ENCODE measurements at regions not wholly inside any gene's neighbourhood (a gene's known extent, or its start where the extent isn't known, plus 50 kb on each side); places are given as distances from the start of the nearest gene placed in this dataset.

DNA sequence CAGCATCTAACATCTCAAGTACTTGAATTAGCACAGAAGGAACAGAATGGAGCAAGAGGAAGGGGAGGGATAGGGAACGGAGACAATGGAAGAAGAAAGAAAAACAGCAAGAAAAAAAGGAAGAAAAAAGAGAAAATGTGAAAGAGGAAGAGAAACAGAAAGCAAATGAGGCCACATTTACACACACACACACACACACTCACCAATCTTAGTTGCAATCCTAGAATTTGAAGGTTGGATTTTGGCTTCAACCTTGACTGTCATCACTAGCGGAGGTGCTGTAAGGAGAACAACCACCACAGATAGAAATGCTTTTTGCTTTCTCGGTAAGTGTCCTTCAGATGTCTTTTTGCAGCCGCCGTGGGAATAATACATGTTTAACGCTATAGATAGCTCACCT is 327.1 kb upstream of the NWD2 start:
- no peak for DNase-seq (ENCODE audit: low read depth in 4 of 4, low spot score in 3 of 4)

DNA sequence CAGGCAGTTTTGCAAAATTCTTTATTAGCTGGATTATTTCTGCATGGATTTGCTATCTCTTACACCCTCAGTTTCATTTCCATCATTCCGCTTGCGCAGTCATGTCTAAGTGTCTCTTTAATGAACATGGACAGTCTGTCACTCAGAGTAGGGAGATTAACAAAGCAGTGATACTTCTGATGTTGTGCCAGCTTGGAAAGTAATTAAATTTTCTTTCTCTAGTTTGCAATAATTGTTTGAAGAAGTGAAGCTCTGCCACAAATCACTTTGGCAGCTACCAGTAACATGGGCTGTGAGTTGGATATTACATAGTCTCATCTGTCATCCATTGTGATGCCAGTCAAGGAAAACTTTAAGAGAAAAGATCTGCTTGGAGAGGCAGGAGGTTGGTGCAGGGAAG is 324.8 kb upstream of the NWD2 start:
- no peak for DNase-seq (ENCODE audit: low read depth in 4 of 4, low spot score in 3 of 4)

- no peak for DNase-seq (ENCODE audit: low read depth in 4 of 4, low spot score in 3 of 4)
These were observed 322.9 kb upstream of the NWD2 start for GRCh38 chr4:36921476-36922216.

- DNase-seq (ENCODE audit: low read depth in 4 of 4, low spot score in 3 of 4): no peak
These were observed 313.9 kb upstream of the NWD2 start for GRCh38 chr4:36930562-36931111.

GRCh38 chr4:36944232-36944631 is 300.3 kb upstream of the NWD2 start:
- no peak for DNase-seq (ENCODE audit: low read depth in 4 of 4, low spot score in 3 of 4)

- DNase-seq (ENCODE audit: low read depth in 4 of 4, low spot score in 3 of 4): no peak
These were observed 283.1 kb upstream of the NWD2 start for GRCh38 chr4:36961420-36961819.

DNA sequence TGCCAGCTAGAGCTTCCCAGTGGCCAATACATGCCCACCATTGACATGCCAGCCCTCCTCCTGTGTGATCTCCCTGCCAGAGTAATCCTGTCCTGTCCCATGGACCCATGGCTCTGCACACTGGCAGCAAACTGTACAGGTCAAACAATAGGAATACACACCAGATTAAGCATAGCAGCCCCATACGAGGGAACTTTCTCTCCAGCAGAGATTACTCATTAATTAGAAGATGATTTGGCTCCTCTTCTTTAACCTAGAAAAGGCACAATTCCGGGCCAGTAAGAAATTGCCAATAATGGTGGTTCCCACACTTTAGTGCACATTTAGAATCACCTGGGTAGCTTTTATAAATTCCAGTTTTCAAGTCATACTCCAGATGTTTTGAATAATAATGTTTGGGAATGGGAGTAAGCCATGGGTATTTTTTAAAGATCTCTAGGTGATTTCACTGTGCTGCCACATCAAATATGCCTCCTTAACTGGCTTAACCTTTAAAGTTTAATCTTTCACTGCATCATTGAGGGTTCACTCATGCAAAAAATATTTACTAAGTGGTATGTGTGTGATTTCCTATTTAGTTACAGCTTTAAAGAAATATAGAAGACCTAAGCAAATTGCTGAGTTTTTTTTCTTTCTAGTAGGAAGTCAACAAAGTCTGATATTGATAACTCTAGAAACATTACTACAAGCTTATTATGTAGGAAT is 277.6 kb upstream of the NWD2 start:
- DNase-seq (ENCODE audit: low read depth in 4 of 4, low spot score in 3 of 4): peak in 2 of 4 donors; percentile 12

- no peak for DNase-seq (ENCODE audit: low read depth in 4 of 4, low spot score in 3 of 4)
These were observed 265.0 kb upstream of the NWD2 start for GRCh38 chr4:36979533-36979932.

DNA sequence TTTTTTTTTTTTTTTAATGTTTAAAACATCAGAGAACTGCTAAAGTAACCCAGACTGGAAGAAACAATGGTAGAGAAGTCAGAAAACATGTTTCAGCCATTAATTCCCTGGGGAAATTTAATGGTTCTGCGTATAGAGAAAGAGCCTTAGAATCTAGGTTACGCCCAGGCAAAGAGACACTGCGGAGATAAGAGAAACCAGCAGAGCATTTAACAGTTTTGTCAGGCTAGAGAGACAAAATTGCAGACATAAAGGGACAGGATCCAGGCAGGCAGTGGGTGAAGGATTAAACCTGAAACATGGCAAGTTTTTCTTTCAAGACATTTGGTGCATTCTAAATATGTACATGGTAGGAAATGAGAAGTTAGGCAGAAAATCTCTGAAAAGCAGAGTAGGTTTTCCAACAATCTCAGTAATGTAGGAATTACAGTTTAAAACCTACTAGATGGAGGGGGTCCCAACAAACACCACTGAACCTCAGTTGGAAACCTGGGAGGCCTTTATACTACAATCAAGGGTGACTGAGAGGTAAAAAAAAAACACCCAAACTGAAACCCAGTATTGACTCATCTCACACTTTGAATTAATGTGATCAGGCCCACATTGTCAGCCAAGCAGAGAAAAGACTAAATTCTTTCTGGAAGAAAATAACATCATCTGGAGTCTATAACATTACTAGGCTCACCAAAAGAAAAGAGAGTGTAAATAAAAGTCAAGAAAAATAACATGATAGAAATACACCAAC is 254.2 kb upstream of the NWD2 start:
- no peak for DNase-seq (ENCODE audit: low read depth in 4 of 4, low spot score in 3 of 4)

DNA sequence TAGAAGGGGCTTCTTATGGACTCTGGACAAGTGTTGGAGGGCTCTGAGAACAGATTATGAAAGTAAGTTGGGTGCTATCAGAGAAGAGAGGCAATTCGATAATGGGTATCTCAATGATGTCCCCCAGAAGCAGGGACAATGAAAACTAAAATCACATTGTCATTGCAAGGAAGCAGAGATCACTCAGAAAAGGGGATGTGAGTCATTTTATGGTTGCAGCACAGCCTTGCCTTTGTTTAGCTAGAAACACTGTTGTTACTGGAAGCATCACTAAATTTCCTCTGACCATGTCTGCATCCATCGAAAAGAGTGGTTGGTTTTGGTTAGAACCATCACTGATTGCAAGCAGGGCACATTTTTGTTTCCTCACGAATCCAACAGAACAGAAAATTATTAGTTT is 246.8 kb upstream of the NWD2 start:
- DNase-seq (ENCODE audit: low read depth in 4 of 4, low spot score in 3 of 4): no peak

GRCh38 chr4:37000281-37000680 is 244.3 kb upstream of the NWD2 start:
- DNase-seq (ENCODE audit: low read depth in 4 of 4, low spot score in 3 of 4): no peak

- no peak for DNase-seq (ENCODE audit: low read depth in 4 of 4, low spot score in 3 of 4)
These were observed 242.7 kb upstream of the NWD2 start for GRCh38 chr4:37001688-37002436.

DNA sequence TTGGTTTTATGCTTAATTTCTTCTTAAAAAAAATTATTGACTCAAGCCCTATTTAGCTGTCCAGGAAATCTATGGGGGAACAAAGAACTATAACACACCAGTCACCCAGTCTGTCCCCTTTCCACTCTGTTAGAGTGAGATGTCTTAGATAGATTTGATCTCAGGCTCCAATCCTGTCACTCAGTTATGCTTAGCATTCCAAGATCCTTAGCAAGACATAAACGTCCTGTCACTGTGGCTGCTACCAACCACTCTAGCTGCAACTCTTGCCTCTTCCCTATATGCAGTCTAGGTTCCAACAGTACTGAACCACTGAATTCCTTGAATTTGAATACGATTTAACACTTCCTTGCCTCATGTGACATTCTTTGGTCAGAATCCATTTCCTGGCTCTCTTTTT is 241.9 kb upstream of the NWD2 start:
- DNase-seq (ENCODE audit: low read depth in 4 of 4, low spot score in 3 of 4): no peak

GRCh38 chr4:37008199-37008598 is 236.3 kb upstream of the NWD2 start:
- no peak for DNase-seq (ENCODE audit: low read depth in 4 of 4, low spot score in 3 of 4)

DNA sequence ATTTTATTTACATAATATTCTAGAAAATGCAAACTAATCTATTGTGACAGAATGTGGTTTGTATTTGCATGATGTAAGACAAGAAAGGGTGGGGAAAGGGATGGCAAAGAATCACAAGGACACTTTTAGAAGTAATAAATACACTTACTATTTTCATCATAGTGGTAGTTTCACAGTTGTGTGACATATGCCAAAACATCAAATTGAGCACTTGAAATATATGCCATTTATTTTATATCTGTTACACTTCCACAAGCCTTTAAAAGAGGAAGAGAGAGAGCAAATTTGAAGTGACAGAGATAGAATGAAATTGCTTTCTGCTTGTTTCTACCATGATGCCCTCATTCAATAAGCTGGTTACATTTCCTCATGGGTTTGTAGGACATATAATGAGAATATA is 230.0 kb upstream of the NWD2 start:
- DNase-seq (ENCODE audit: low read depth in 4 of 4, low spot score in 3 of 4): no peak

DNA sequence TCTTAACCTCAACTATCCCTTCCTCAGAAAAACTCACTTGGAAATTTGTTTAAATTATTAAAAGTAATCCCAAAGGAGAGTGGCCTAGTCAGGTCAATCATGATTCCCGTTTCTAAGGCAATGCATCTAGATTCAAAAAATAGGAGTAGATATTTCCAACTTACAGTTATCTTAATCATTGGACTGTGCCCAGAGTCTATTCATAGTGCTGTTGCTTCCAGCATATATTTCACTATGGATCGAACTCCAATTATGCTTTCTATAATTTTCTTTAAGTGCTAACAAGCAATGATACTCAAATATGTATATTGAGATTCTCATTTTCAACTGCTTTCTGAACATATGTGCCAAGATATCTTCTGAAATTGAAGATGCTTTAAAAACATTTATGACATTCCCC is 229.2 kb upstream of the NWD2 start:
- no peak for DNase-seq (ENCODE audit: low read depth in 4 of 4, low spot score in 3 of 4)

DNA sequence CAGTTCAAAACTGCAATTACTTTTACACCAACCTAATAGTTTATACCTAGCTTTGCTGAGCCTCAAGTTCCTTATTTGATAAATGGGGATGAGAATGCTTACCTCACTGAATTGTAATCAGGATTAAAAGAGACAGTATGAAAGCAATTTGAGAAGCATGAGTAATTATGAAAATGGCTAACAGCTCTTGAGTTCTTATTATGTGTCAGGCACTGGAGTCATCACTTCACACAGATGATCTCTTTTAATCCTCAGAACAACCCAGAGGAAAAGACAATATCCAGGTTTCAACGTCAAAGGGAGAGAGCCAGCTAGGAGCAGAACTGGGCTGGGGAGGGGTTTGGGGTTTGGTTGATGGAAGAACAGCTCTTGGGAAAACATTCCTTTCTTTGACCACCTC is 221.0 kb upstream of the NWD2 start:
- DNase-seq (ENCODE audit: low read depth in 4 of 4, low spot score in 3 of 4): no peak

DNA sequence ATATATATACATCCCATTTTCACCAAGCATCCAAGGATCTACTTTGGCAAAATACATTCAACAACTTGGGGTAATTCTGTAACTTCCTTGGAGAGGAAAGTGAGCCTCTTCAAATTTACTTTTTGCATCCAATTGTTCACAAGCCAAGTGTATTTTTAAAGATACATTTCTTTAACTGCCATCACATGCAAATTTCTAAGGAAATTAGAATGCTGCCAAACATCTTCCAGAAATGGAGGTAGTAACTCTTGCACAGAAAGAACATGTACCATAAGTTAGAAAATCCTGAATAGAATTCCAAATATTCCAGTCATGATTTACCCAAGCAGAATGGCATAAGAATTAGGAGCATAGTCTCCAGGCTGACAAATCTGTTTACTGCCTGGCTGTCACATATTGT is 220.5 kb upstream of the NWD2 start:
- no peak for DNase-seq (ENCODE audit: low read depth in 4 of 4, low spot score in 3 of 4)

DNA sequence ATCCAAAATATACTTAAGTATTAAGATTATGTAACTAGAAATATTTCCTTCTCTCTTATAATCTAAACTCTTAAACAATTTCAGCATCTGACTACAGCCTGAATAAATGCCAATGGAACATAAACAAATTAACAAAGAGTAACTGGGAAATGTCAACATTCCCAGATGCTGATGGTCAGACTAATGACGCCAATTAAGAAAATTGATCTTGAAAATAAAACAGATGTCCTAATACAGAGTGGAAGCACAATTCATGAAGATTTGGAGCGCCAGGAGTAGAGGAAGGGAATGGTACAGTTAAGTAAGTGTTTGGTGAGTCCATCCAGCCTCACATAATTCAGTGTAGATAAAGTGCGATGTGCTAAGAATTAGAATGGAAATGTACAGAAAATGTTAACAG is 203.7 kb upstream of the NWD2 start:
- DNase-seq (ENCODE audit: low read depth in 4 of 4, low spot score in 3 of 4): no peak

DNA sequence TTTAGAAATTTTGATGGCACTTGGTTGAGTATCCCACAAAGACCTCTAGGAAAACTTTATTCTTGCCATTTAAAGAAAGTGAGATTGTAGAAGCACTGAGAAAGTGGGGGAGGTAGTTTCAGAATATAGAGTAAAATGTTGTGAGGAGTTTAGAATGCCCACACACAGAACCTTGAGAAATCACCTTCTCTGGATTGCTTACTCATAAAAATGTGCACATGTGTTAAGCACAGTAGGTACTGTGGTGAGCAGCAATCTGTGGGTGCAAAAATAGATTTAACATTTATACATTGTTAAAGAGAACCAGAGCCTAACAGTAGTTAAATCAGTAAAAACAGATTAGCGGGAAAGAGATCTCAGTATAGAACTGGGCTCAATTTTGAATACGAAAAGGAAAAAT is 201.2 kb upstream of the NWD2 start:
- no peak for DNase-seq (ENCODE audit: low read depth in 4 of 4, low spot score in 3 of 4)

- DNase-seq (ENCODE audit: low read depth in 4 of 4, low spot score in 3 of 4): no peak
These were observed 193.4 kb upstream of the NWD2 start for GRCh38 chr4:37051111-37051510.
